Stimulated activated naive CD8-positive, alpha-beta T cell treated with anti-CD3 and anti-CD28 coated beads, Interleukin-15, Interleukin-2, amounts not matched to agents 100 U/mL and 50 U/mL, for 24 hours (primary cell): ENCODE measurements at regions not wholly inside any gene's neighbourhood (a gene's known extent, or its start where the extent isn't known, plus 50 kb on each side); places are given as distances from the start of the nearest gene placed in this dataset.
A peak's percentile ranks its signal among the peaks of the same experiment; 100 is the strongest.
"Not testable (repeated sequence)": the region's sequence is repeated elsewhere in the genome, so short reads cannot be mapped to it uniquely, and the experiment has no call there.

Experiments used
- ATAC-seq: fragments of 150-1000 bp; cut with Tn5 transposase; one replicate; pipeline ENCODE4 v1.10.0; 2021
- DNase-seq: peaks from one replicate; pipeline ENCODE4 v3.0.0; 2021

DNA sequence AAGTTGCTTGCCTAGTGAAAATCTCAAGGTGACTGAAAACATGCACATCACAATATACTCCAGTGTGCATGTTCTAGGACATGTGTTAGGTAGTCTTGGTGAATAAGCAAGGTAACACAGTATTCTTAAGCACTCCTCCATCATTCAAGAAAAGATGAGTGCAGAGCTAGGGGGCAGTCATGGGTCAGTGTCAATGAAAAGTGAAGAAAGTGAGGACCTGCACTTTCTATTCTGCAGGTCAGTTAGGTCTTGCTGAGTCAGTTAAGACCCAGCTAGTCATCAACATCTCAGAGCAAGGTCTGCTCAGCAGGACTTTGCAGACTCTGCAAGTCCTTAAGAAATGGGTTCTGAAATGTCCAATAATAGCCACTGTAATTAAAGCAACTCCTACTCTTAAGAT lies 754.1 kb downstream of the TTLL7 start:
- not testable (repeated sequence) for DNase-seq, ATAC-seq

DNA sequence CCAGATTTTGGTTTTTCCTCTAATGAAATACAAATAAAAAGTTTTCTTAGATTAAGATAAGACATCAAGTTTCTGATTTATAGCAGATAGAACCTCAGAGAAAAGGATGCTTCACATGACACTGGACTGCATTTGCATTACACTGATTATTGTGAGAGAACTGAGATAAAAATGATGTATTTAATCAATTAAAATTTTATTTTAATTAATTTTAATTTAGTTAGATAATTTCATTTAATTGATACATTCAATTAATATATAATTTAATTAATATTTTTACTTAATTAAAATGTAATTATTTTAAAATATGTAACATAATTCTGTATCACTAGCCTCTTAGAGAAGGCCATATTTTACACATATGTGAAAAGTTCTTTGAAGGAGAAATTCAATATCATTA lies 759.4 kb downstream of the TTLL7 start:
- not testable (repeated sequence) for DNase-seq

DNA sequence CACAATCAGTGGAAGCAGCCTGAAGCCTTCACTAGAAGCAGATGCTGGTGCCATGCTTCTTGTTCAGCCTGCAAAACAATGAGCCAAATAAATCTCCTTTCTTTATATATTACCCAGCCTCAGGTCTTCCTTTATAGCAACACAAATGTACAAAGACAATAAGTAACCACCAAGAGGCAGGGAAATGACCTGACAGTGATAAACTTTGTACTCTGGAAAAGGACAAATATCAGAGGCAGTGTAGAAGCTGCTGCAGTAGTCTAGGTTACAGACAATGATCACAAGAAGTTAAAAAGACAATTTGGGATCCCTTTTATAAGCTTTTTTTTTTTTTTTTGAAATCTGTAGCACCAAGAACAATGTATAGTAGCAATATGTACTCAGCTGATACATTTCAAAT lies 760.3 kb downstream of the TTLL7 start:
- not testable (repeated sequence) for DNase-seq, ATAC-seq

More for the DNA sequence above, 759.4 kb downstream of the TTLL7 start:
- not testable (repeated sequence) for ATAC-seq

DNA sequence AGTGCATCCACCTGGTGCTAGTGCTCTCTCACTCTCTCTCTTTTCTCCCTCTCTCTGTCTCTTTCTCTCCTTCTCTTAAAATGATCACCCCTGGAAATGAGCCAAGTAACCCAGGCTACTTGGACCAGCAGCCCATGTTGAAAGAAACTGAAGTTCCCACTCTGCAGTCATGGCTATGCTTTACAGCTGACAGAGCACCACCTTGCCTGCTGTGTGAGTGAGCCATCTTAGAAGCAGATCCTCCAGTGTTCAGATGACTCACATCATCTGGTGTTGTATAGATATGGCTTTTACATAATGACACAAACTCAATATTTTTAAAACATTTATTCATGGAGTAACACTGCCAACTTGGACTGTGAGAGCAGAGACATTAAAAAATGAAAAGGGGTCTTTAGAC lies 779.1 kb downstream of the TTLL7 start:
- peak; percentile 19 for ATAC-seq
- not testable (repeated sequence) for DNase-seq

DNA sequence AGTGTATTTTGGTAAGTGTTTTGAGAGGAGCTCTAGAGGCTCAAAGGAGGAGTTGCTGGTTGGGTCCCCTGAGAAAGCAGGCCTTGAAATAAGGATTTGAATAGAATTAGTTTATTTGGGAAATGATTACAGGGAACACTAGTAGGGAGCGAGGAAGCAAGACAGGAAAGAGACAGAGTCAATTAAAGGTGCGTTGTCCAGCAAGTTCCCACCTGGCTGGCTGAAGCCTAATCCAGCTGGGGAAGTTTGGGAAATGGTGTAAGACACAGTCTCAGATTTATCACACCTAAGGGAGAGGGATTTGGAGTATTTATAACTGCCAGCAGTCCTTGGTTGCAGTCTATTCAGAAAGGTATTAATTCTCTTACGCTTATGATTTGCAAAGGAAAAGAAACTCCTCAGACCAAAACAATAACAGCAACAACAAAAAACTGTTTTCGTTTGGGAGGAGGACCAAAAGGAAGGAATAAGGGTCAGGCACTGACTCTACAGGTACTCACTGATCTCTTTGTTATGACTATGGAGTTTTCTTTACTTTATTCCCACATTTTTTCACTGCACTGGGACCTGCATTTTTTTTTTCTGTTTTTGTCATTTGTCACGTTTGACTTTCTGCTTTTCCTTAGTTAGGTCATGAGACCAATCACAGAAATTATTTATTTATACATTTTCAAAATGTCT lies 780.8 kb downstream of the TTLL7 start:
- not testable (repeated sequence) for ATAC-seq, DNase-seq

DNA sequence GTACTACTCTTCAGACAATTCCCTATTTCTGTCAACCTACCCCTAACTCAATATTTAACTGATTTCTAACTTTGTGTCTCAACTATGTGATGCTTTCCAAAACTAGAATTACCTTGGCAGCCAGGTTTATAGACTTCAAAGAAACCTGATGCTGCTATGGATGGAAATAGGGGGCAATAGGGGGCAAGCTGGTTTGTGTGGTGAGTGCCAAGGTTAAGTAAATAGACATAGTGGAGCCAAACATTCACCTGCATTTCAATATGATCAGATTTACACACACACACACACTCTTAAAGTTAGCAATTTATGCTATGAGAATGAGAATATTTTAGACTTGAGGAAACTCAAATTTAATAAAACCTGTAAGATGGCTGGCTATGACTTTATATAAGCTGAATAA lies 784.6 kb downstream of the TTLL7 start:
- ATAC-seq, DNase-seq: not testable (repeated sequence)

DNA sequence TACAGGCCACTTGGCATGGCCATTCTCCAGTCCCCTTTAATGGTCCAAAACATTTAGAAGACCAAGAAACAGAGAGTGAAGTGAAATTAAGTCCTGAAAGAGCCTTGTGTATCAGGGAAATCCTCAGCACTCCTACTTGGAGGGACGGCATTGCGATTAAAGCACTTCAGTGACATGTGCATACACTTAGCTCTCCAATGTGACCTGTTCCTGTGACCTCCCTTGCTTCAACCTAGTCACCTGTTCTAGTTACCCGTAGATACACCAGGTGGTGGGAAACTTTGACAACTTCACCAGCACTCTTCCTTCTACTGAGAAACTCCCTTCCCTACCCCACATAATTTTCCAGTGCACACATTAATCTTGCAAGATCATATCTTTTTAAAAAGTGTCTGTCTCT lies 785.3 kb downstream of the TTLL7 start:
- ATAC-seq, DNase-seq: not testable (repeated sequence)

DNA sequence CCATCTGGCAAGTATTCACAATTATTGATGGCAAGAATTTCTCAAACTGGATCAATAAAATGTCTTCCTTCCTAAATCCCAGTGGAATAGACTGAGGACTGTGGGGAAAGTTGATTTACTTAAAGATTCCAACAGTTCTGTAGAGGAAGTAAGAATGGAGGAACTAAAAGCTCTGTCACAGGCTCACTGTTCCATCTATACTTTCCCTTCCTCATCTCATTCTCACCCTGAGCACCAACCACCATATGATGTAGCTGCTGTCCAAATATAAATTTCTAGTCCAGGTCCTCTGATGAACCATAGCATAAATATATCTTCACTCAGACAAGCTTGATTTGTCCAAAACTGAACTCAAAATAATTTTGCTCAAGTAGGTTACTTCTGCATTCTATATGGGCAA lies 786.9 kb downstream of the TTLL7 start:
- DNase-seq, ATAC-seq: not testable (repeated sequence)

DNA sequence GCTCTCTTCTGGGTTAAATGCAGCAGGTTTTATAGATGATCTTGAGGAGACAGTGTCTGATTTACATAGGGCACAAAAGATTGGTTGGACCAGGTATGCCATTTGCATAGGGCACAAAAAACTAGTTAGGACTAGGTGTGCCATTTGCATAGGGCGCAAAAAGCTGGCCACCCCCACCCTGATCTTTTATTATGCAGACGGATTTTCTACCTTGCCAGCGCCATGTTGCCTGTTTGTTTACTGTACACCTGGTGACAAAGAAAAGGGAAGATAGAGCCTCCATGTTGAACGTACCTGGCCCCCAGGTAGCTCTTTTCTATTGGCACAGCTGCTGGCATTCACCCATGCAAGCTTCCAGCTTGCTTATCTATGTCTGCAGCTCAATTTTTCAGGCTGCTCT lies 790.4 kb downstream of the TTLL7 start:
- DNase-seq, ATAC-seq: not testable (repeated sequence)

DNA sequence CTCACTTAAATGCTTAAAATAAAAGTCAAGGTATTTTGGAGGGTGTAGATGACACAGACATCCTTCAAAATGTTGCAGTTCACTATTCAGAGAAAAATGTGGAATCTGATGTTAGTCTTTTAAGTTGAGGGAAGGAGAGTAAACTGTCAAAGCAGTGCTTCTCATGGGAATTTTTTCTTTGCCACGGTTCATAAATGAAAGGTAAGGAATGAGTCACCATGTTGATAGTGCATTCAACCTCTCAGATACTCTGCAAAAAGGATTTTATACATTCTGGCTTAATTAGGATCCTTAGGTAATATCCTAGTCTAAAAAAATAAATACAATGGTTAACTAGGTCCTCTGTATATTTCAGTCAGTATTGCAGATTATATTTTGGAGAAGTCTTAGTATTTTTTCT lies 804.3 kb downstream of the TTLL7 start:
- ATAC-seq, result not testable (repeated sequence)

DNA sequence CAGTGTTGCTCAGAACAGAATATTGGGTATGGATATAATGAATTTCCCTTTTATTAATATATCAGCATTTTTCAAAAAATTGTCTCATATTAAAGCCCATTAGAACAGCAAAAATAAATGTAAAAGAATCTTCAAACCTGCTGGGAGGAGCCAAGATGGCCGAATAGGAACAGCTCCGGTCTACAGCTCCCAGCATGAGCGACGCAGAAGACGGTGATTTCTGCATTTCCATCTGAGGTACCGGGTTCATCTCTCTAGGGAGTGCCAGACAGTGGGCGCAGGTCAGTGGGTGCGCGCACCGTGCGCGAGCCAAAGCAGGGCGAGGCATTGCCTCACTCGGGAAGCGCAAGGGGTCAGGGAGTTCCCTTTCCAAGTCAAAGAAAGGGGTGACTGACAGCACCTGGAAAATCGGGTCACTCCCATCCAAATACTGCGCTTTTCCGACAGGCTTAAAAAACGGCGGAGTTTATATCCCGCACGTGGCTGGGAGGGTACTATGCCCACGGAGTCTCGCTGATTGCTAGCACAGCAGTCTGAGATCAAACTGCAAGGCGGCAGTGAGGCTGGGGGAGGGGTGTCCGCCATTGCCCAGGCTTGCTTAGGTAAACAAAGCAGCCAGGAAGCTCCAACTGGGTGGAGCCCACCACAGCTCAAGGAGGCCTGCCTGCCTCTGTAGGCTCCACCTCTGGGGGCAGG lies 816.8 kb downstream of the TTLL7 start:
- DNase-seq, result not testable (repeated sequence)

More for the DNA sequence above, 804.3 kb downstream of the TTLL7 start:
- DNase-seq, result not testable (repeated sequence)

DNA sequence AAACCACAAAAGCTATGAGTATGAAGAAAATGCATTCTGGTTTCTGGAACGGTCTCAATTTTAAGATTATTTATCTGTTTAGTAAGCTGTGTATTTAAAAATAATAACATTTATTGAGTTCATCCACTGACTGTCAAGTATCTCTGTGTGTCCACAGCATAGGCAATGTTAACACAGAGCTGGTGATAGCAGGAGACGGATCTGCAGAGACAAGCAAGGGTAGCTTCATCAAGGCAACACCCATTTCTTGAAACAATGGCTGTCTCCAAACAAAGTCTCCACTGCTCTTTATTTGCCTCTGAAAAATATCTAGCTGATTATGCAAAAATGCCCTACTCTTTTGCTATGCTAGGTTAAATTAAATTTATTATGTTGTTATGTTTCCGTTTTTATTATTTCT lies 818.3 kb downstream of the TTLL7 start:
- ATAC-seq, DNase-seq: not testable (repeated sequence)

More for the DNA sequence above, 816.8 kb downstream of the TTLL7 start:
- ATAC-seq, result not testable (repeated sequence)

DNA sequence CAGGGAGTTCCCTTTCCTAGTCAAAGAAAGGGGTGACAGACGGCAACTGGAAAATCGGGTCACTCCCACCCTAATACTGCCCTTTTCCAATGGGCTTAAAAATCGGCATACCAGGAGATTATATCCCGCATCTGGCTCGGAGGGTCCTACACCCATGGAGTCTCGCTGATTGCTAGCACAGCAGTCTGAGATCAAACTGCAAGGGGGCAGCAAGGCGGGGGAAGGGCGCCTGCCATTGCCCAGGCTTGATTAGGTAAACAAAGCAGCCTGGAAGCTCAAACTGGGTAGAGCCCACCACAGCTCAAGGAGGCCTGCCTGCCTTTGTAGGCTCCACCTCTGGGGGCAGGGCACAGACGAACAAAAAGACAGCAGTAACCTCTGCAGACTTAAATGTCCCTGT lies 831.3 kb downstream of the TTLL7 start:
- not testable (repeated sequence) for ATAC-seq, DNase-seq

DNA sequence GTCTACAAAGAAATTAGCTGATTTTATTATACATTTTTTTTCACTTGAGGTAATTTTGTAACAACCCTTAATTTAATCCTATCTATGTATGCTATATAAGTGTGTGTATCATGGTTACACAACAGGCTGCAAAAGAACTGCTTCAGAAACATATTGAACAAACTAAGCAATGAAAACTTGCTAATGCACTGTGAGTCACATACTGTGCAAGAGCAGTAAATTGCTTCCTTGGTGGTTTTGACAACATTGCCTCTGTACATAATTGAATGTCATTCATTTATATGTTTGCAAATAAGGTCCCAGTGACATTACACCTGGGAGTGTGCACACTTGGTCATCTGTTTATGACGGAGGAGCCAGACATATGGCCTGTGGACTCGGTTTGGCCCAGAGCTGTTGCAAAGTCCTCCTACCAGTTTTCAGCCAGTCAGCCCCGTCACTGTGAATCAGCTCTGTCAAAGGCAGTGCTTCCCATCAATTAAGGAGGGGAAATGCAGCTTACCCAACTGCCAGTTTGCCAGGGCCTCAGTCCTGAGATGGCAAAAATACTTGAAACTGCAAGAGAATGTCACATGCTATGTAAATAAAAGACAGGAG lies 835.0 kb downstream of the TTLL7 start:
- DNase-seq, ATAC-seq: not testable (repeated sequence)

DNA sequence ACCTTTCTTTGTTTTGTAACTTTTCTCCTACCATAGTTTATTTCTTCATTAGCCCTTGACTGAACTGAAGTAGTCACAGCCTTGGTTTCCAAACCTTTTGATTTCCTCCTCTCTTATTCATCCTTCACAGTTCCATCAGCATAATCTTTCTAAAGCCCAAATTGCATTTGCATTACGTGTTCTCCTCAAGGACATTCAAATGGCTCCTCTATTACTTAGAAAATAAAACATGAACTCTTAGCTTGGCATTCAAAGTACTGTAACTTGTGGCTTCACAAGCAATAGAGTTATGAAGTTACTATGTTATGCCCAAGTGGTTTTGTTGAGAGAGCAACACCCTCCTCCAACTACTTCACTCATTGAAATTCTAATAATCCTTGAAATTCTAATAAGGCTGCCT lies 840.0 kb downstream of the TTLL7 start:
- not testable (repeated sequence) for DNase-seq, ATAC-seq

DNA sequence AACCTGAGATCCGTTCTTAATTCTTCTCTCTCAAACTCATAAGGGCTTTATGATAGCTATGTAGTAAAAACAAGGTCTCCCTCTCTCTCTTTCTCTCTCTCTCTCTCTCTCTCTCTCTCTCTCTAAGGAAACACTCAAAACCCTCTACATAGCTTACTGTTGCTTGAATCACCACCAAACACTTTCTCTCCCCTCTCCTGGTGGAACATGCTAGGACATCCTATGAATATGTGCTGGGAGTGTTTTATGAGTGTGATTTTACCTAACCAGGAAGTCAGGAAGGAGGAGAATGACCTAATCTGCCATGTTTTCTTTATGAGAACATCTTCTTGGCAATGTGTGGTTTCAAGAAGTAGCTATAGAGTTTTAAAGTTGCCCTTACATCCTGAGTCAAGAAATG lies 844.6 kb downstream of the TTLL7 start:
- not testable (repeated sequence) for ATAC-seq, DNase-seq

DNA sequence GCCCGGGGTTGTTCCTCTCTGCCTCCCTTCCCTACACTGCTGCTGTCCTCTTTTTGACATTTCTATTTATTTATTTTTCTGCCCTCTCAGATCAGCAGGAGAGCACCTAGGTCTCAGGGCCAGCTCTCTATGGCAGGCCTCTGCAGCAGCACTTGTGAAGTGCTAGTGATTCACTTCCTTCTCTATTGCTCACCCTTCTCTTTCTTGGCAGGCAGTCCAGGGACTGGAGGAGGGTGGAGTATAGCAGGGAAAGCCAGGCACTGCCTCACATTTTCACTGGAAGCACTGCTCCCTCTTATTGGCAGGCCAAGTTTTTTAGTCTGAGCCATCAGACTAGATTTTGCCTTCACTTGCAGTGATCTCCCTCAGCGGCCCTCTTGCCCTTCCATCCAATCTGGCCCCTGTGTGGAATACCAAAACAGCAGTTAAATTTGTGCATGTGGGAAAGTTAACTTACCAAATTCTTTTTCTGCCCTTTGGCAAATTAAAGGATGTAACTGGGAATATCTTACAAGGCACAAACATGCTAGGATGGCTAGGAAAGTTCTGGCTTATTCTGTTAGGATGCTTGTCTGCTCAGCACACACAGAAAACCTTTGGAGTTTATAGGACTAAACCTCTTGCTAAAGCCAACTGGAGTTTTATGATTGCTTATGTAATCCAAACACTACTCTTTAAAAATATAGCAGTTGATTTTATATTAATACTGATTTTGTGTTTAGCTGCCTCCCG lies 847.6 kb downstream of the TTLL7 start:
- DNase-seq, result not testable (repeated sequence)
- ATAC-seq, result peak; percentile 83

DNA sequence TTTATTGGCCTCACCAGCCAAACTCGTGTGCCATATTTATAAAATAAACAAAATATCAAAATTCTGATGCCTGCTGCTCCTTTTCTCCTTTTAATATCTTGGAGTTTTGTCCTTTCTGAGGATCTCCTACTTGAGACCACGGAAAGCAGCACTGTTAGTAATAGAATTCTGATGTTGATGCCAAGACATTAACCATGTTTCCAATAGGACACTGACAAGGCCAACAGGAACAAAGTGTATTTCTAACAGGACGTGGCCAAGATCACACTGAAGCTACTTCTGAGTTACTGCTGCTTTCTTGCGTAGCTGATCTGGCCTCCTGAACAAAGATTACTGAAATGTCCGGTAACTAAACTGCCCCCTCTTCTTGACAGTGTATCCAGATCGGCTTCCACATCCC lies 848.5 kb downstream of the TTLL7 start:
- not testable (repeated sequence) for ATAC-seq, DNase-seq

DNA sequence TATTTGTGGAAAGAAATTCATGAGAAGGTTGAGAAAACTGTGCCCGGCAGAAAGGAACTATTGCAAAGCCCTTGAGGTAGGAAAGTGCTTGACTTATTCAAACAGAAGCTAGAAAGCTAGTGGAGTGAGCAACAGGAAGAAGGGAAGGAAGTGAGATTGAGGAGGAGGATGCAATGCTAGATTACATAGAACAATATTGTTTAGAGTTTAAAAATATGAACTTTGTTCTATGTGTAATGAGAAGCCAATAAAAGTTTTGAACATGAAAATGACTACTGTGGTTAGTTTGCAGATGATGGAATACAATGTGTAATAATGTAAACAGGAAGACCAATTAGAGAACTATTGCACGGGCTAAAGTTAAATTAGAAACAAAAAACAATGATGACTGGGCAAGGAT lies 853.1 kb downstream of the TTLL7 start:
- DNase-seq, ATAC-seq: not testable (repeated sequence)

DNA sequence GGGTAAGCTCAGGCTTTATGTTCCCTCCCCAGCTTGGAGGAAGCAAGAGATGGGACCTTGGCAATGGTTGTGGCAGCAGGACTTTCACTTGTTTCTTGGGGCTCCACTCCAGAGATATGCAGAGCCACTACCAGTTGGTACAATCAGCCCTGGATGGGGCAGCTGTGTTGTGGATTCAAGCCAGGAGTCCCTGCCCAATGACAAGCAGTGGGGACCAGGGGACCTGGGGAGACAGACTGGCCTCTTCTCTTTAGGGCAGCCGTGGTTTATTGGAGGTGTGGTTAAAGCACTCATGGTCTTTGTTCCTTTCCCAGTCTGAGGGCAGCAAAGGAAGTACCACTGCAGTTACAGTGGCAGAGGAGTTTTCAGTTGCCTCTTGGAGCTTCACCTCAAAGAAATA lies 856.1 kb downstream of the TTLL7 start:
- ATAC-seq, DNase-seq: not testable (repeated sequence)

DNA sequence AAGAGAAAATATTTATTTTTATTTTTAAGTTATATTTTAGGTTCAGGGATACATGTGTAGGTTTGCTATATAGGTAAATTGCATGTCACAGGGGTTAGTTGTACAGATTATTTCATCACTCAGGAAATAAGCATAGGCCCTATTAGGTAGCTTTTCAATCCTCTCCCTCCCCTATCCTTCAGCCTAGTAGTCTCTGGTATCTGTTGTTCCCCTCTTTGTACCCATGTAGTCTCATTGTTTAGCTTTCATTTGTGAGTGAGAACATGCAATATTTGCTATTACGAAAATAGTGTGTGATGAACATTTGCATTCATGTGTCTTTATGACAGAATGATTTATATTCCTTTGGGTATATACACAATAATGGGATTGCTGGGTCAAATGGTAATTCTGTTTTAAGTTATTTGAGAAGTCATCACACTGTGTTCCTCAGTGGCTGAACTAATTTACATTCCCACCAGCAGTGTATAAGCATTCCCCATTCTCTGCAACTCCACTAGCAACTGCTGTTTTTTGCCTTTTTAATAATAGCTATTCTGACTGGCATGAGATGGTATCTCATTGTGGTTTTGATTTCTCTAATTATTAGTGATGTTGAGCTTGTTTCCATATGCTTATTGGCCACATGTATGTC lies 863.3 kb downstream of the TTLL7 start:
- not testable (repeated sequence) for ATAC-seq, DNase-seq
